NCI-H2081 treated with DMSO at 0.1 percent for 48 hours (cell line): ENCODE measurements at regions not wholly inside any gene's neighbourhood (a gene's known extent, or its start where the extent isn't known, plus 50 kb on each side); places are given as distances from the start of the nearest gene placed in this dataset.

Source experiments
- DNase-seq: peaks from one replicate; lab custom pipeline; 2025; lab: John Stamatoyannopoulos, UW

DNA sequence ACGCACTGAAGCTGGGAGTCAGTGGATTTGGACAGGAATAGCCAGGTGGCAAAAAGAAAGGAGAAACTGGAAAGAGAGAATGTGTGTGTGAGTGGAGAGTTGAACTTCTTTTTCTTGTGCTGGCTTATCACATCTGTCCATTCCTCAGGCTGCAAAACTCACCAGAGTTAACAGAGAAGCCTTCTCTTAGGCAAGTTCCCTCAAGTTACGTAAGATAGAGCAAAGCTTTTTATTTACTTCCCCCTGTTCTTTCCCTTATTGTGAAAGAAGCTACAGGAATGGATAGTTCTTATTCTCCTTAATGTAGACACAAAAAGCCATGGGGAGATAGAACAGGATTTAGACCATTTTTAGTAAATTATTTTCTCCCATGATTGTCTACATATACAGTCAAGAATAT lies 188.6 kb downstream of the BMP2 start:
- no peak for DNase-seq

DNA sequence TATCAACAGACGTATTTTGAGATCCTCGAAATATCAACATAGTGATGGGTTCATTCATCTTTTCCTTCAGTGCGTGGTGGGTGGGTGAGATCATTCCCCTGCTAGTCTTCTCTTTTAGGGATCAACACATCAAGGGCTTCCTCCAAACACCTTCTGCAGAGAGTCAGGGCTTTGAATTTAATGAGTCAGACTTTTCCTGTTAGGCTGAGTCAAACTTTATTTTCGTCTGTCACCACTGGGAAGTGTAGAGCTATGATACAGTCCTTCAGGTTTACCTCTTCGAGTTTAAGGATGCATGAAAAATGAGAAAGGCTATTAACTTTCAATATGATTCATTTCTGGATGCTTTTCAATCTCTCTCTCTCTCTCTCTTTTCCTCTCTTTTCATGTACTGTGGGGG lies 189.1 kb downstream of the BMP2 start:
- DNase-seq = no peak

DNA sequence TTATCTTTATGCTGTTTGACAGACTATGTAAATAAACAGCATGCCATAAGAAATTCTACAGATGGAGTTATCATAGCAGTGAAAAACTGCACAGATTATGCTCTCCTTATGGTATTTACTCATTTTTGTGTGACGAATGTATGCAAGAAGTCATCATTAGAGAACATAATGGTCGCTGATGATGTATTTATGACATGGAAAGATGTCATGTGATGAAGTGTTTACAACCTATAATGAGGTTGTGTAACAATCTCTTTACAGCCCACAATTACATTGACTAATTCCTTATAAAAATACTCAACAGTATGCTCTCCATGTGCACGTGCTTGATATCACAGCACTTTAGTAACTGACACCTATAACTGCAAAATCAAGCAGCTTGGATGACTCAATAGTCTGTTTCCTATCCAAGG lies 192.4 kb downstream of the BMP2 start:
- no peak for DNase-seq

DNA sequence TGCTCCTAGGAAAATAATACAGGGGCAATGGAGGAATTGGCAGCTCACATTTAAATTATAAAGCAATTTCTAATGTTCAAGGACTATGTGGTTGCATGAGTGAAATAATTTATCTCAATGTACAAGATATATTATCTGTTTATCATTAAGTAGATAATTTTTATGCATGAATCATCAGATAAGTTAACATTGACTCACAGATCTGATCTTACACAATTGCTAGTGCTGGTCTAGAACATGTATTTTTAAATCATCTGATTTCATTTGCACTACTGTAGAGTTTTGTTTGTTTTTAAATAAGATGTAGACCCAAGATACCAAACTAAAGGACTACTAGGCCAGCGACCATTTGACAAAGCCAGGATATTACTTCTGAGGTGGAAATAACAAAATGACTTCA lies 199.2 kb downstream of the BMP2 start:
- no peak for DNase-seq

DNA sequence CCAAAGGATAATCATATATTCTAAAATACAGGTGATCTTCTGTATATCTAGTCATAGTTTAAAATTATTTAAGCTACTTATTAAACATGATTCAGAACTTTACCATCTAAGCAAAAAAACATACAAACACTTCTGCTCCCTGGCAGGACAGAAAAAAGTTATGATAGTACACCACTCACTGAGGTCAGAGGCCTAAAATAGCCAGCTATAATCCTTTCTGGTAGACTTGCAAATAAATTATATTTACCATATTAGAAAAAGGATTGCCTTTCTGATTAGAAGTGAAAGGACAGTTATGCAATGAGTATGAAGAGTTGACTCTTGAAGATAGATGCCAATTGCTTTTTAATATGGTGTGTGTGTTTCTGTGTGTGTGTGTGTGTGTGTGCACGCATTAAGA lies 207.4 kb downstream of the BMP2 start:
- no peak for DNase-seq

DNA sequence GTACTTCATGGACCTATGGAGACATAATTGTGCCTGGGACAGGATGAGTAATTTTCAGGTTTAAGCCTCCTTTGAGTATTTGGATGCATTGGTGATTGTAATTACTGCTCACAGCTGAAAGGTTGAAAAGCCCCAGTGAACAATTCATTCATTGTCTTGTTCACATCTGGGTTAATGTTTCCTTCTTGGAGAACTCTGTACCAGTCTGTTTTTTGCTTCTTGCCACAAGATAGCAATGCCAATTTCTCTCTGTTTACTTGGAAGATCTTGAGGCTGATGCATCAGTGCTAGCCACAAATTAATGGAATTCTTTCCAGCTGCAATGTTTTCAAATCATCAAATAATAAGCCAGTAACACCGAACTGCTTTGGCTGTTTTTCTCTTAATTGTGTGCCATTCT lies 207.8 kb downstream of the BMP2 start:
- DNase-seq = no peak

DNA sequence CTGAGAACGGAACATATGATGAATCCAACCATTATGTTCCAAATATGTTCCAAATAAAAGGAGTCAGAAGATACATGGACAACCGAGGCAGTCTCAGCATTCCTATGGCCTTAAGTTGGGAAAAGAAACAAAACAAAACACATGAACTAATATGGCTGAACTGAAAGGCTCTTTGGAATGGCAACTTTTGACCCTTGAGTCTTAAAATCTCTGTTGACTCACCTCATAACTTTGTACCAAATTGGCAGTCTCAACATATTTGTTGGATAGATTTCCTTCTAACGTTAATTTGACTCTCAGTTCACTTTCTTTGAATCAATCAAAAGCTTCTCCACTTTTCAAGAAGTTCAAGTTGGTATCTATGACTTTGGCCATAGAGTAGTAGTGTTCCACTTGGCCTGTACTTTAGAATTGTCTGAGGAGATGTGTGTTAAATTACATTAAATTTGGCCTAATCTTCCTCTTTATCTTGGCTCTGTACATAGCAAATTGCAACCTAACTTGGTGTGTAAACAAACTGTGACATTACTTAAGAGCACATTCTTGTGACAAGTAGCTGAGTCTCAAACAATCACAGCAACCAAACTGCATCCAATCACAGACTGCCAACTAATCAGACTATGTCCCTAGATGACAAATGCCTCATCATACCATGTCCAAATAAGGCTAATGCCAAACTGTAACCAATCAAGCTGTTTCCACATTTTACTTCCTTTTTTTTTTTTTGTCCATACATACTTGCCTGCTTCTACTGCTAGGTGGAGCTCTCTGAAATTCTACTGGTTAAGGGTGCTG lies 208.8 kb downstream of the BMP2 start:
- DNase-seq = no peak

DNA sequence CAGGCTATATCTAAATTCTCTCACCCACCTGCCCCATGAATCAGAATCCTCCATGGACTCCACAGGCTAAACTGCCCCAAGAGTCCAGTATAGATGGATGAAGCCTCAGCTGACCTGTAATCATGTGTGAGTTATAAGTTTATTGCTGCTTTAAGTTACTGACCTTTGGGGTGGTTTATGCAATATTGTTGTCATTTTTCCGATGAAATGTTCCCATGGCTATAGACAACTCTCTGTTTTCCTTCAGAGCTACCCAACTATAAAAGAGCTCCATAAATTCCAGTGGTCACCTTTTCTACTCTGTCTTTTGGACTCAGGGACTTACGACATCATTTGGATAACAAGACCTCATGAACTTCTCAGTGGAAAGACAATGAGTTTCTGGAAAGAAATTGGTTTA lies 212.1 kb downstream of the BMP2 start:
- DNase-seq = no peak

DNA sequence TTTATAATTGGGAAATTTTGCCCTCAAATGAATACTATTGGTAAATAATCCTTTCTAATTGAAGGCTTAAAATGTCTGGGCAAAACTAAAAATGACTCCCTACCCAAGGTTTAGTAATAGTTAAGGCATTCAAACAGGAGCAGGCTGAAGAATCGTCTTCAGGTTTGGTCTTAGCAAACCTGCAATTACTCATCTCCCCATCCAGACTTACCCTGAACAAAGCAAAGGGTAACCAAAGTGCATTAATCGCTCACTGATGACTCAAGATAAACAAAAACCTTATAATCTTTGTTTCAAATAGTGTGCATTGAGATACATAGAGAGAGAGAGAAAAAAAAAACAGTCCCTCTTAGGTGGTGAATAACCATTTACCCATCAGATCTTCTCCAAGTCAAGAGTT lies 225.5 kb downstream of the BMP2 start:
- no peak for DNase-seq

DNA sequence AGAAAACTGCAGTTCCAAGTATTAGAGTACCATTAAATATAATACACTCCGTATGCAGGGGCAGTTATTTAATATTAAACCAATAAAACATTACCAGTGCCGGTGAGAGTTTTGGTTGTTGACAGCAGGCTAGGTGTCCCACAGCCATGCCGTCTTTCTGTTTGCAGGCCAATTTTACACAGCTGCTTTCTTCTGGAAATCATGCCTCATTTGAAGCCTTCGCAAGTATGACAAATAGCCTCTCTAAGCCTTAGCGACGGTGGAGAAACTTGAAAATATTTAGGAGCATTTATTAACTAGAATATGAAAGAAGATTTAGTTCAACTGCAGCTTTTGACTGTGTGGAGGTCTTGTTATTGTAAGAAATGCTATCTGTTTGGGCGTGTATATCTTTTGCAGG lies 226.0 kb downstream of the BMP2 start:
- no peak for DNase-seq

DNA sequence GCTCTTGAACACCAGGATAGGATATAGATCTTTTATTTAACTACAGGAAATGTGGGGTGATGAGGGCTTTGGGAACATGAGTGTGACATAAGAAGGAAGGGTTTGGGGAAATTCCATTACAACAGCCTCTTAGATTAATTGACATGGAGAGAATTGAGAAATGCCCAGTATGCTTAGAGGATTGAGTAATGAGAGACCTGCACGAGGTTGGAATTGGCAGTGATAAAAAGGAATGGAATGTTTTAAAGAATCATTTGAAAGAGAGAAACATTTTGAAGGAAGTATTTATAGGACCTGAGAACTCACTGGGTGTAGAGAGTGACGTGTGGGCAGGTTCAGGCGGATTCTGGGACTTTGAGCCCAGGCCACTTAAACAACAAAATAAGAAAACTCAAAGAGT lies 227.0 kb downstream of the BMP2 start:
- DNase-seq = no peak

DNA sequence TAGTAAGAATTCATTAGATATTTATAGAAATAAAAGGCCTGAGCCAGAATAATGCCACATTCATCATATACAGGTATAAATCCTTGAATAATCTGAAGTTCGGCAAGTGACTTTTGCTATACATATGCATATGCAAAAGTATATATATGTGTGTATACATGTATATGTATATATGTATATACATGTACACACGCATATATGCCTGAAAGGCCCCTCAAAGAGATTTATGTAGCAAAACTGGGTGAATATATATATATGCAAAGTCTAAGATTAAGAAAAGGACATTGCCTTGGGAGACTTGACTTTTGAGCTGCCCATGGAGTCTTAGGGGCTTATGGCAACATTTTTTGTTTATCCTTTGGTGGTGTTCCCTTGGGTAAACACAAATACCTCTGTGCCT lies 231.4 kb downstream of the BMP2 start:
- DNase-seq = no peak

DNA sequence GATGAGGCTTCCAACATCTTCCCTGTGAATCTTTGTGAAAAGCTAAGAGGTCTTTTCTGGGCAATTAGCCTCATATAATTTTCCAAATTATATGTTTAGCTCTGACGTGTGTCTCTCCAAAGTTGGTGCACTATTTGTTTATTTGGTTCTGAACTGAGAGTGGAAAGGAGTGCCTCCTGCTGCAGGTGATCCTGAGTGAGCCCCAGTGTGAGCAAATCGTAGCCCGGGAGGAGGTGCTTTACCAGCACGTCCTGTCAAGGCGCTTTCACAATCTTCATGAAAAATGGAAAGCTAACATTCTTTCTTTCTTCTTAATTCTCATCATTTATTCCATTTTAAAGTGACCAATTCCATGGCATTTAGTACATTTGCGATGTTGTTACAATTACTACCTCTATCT lies 231.9 kb downstream of the BMP2 start:
- DNase-seq = no peak

DNA sequence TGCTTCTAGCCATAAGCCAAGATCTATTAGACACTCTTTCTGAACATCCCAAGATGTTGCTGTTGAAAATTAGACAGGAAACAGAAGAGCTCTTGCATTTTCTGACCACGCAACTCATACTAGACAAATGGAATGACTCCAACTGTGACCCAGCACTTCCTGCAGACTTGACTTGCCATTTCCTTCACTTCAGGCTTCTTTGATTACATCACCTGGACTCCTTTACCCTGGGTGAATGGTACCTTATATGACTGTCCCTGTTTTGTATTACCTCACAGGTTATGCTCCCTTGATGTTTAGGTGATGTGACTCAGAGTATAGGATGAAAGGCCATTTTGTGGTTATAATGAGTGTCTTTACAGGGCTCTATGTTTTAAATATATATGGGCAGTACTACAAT lies 236.1 kb downstream of the BMP2 start:
- DNase-seq = no peak

DNA sequence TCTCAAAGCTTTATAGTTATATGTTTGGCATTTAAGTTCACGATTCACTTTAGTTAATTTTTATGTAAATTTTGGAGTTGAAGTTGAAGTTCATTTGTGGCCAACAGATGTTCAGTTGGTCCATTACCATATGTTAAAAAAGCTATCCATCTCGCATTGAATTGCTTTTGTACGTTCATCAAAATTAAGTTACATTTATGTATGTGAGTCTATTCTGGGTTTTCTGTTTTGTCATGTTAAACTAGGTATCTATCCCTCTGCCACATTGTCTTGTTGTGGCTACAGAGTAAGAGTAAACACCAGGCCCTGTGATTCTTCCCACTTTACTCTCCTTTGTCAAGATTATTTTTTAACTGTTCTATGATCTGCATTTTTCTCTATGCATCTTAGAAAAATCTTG lies 237.3 kb downstream of the BMP2 start:
- no peak for DNase-seq

DNA sequence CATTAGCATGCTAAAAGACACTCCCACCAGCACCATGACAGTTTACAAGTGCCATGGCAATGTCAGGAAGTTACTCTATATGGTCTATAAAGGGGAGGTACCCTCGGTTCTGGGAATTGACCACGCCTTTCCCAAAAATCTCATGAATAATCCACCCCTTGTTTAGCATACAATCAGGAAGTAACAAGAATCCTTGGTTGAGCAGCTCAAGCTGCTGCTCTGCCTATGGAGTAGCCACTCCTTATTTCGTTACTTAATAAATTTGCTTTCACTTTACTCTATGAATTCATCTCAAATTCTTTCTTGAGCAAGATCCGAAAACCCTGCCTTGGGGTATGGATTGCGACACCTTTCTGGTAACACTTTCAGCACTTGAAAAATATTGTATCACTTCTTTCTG lies 243.0 kb downstream of the BMP2 start:
- DNase-seq = no peak

DNA sequence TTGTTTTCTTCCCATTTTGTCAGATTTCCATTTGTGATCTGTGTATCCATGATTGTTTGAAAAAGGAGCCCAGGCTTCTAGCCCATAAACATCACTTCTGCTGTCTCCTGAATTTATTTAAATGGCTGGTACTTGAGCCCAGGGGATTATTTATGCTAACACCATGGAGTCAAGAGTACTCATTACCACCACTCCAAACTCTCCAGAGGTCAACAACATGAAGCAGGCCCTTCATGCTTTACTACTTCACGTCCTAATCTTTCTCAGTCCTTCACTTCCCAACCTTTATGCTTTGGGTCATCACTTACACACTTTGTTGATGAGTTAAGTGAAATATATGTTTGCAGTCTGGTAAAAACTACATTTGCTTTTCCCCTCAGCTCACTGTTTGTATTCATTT lies 247.8 kb downstream of the BMP2 start:
- DNase-seq = no peak

DNA sequence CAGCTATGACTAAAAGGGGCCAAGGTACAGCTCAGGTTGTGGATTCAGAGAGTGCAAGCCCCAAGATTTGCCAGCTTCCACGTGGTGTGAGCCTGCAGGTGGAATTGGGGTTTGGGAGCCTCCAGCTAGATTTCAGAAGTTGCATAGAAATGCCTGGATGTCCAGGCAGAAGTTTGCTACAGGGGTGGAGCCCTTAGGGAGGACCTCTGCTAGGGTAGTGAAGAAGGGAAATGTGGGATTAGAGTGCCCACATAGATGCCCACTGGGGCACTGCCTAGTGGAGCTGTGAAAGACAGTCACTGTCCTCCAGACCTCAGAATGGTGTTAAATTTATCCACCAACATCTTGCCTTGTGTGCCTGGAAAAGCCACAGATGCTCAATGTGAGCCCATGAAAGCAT lies 255.1 kb downstream of the BMP2 start:
- no peak for DNase-seq

DNA sequence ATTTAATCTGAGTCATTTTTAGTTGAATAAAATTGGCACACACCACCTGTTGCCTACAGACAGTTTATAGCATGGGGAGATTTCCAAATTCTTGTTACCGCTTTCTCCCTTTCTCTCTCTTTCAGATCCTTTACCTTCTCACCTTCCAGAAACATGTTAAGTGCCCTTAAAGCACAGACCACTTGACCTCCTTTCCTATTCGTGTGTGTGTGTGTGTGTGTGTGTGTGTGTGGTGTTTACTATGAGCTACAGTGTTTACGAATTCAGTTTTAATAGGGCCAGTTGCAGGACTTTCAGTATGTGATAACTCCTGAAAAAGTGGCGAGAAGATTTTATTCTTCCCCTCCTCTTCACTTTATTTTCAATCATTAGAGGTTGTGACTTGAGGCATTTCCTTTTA lies 258.1 kb downstream of the BMP2 start:
- DNase-seq = no peak

DNA sequence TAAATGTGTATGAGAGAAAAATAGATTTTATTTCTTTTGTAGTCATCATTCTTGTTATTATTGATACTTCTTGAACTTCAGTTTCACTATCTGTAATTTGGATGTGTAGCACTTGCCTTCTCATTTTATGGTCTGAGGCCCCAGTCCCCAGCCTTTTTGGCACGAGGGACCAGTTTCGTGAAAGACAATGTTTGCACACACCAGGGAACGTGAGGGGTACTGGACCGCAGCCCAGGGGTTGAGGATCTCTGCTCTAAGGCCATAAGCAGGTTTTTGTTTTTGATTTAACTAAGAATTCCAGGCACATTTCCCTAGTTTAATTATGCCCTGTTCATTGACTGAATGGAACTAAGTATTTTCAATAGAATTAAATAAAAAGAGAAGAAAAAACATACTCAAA lies 261.5 kb downstream of the BMP2 start:
- no peak for DNase-seq

DNA sequence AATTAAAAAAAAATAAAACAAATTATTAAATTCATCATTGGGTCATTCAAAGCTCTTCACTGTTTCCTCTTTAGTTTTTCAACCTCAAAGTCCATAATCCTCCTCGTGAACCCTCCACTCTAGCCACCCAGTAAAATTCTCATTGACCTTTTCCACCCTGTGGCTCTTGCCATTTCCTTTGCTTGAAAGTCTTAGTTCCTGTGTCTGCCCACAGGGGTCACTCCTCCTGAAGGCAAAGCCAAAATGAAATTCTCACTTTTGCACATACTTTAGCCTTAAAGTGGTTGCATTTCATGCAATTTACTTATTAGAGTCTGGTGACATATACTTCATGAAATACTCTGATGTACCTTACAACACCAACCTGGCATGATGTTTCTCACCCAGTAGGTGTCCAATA lies 263.7 kb downstream of the BMP2 start:
- no peak for DNase-seq

DNA sequence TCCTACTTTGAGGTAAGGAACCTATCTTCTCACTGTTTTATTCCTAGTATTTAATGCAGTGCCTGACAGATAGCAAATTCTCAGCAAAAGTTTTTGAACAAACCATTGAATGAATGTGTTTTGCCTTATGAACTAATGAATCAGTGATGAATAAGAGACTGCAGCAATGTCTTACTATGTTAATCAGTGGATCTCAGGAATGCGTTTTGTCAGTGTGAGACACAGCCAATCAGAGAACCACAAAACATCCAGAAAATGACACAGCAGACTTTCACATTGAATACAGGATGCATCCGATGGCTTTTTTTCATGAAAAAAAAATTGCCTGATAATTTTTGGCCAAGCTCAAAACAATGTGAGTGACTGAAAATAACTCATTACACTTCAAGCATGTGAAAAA lies 270.5 kb downstream of the BMP2 start:
- no peak for DNase-seq

DNA sequence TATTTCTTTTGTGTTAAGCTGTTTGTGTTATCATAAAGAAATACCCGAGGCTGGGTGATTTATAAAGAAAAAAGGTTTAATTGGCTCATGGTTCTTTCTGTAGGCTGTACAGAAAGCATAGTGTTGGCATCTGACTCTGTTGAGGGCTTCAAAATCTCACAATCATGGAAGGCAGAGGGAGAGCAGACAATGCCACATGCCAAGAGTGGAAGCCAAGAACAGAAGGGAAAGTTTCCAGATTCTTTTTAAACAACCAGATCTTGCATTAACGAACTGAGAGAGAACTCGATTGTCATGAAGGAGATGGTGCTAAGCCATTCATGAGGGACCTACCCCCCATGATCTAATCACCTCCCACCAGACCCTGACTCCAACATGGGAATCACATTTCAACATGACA lies 290.1 kb downstream of the BMP2 start:
- no peak for DNase-seq

DNA sequence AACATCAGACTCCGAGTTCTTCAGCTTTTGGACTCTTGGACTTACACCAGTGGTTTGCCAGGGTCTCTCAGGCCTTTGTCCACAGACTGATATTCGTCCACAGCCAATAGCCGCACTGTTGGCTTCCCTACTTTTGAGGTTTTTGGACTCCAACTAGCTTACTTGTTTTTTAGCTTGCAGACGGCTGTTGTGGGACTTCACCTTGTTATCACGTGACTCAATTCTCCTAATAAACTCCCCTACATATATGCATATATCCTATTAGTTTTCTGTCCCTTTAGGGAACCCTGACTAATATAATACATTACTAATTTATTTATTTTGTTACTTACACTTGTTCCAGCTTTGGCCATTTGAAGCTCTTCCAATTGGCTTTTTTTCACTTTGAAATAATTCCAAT lies 311.3 kb downstream of the BMP2 start:
- no peak for DNase-seq

DNA sequence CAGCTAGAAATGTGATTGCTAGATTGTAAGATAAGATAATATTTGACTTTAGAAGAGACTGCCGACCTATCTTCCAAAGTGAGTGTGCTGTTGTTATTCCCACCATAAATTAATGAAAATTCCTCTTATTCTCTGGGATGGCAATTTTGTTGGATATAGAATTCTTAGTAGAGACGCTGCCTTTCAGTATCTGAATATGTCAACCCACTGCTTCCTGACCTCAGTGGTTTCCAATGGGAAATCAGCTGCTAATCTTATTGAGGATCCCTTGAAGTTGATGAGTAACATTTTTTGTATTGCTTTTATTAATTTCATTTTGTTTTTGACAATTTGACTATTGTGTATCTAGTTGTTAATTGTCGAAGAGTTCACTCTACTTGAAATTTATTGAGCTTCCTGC lies 313.0 kb downstream of the BMP2 start:
- no peak for DNase-seq
